ENCODE measurements at regions not wholly inside any gene's neighbourhood (a gene's known extent, or its start where the extent isn't known, plus 50 kb on each side); places are given as distances from the start of the nearest gene placed in this dataset.

- no peak overlapping the region for H3K4me3 ChIP-seq (ENCODE audit: low read depth, low read length)
- POLR2A ChIA-PET, result no interaction called here
Observed at GRCh38 chr10:131573707-131574106, 262.2 kb upstream of the TCERG1L start.

GRCh38 chr10:131574363-131574706 lies 262.8 kb upstream of the TCERG1L start:
- Histone ChIP-seq H3K9me3 (no peaks in the 10 kb centered on the region), H3K4me1 (no peaks in the 10 kb centered on the region), H3K27me3 (replicated peaks; ENCODE audit: control insufficient read depth, insufficient read depth, low read length) (no peaks in the 10 kb centered on the region), H3K4me3 (ENCODE audit: low read depth, low read length) (no peak overlapping the region), H3K36me3 (ENCODE audit: control insufficient read depth, insufficient read depth, low read length) (no peaks in the 10 kb centered on the region)
- H3K36me3 Mint-ChIP-seq (ENCODE audit: insufficient read depth, unreplicated experiment), result no peaks in the 10 kb centered on the region
- H3K4me1 Mint-ChIP-seq (ENCODE audit: low read depth, unreplicated experiment), result no peaks in the 10 kb centered on the region
- peaks cover 3% of the 10 kb centered on the region for H3K27me3 Mint-ChIP-seq (ENCODE audit: insufficient read depth, unreplicated experiment)
- H3K27ac Mint-ChIP-seq (ENCODE audit: unreplicated experiment), result no peak overlapping the region
- TF ChIP-seq, protein P1, sequence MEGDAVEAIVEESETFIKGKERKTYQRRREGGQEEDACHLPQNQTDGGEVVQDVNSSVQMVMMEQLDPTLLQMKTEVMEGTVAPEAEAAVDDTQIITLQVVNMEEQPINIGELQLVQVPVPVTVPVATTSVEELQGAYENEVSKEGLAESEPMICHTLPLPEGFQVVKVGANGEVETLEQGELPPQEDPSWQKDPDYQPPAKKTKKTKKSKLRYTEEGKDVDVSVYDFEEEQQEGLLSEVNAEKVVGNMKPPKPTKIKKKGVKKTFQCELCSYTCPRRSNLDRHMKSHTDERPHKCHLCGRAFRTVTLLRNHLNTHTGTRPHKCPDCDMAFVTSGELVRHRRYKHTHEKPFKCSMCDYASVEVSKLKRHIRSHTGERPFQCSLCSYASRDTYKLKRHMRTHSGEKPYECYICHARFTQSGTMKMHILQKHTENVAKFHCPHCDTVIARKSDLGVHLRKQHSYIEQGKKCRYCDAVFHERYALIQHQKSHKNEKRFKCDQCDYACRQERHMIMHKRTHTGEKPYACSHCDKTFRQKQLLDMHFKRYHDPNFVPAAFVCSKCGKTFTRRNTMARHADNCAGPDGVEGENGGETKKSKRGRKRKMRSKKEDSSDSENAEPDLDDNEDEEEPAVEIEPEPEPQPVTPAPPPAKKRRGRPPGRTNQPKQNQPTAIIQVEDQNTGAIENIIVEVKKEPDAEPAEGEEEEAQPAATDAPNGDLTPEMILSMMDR (IDR thresholded peaks at IDR 0.05; ENCODE audit: insufficient read depth in 1 of 2, low read depth in 1 of 2, low read length in 1 of 2, severe bottlenecking in 1 of 2, unreplicated experiment in 1 of 2), result no peak
- ChIA-PET CTCF (no interaction called here), POLR2A (no interaction called here)
- H3K9me3 Mint-ChIP-seq (ENCODE audit: unreplicated experiment), result no peaks in the 10 kb centered on the region
- BruUV-seq (replicated peaks), result no TSS peak
- DNase-seq, result no peak
- intact Hi-C loops (cut with micrococcal nuclease; ENCODE audit: unreplicated experiment), result no loop called here
- H3K4me3 Mint-ChIP-seq (ENCODE audit: unreplicated experiment), result no peak overlapping the region

More at GRCh38 chr10:131573707-131574106, 262.2 kb upstream of the TCERG1L start:
- TF ChIP-seq, protein P1 (IDR thresholded peaks at IDR 0.05; ENCODE audit: insufficient read depth in 1 of 2, low read depth in 1 of 2, low read length in 1 of 2, severe bottlenecking in 1 of 2, unreplicated experiment in 1 of 2), result no peak
- Mint-ChIP-seq H3K9me3 (ENCODE audit: unreplicated experiment) (no peaks in the 10 kb centered on the region), H3K4me1 (ENCODE audit: low read depth, unreplicated experiment) (no peaks in the 10 kb centered on the region), H3K27me3 (ENCODE audit: insufficient read depth, unreplicated experiment) (peaks cover 3% of the 10 kb centered on the region), H3K36me3 (ENCODE audit: insufficient read depth, unreplicated experiment) (no peaks in the 10 kb centered on the region), H3K27ac (ENCODE audit: unreplicated experiment) (no peak overlapping the region), H3K4me3 (ENCODE audit: unreplicated experiment) (no peak overlapping the region)
- DNase-seq, result no peak
- H3K4me1 ChIP-seq, result no peaks in the 10 kb centered on the region
- intact Hi-C loops (cut with micrococcal nuclease; ENCODE audit: unreplicated experiment), result no loop called here
- CTCF ChIA-PET, result no interaction called here
- no peaks in the 10 kb centered on the region for H3K36me3 ChIP-seq (ENCODE audit: control insufficient read depth, insufficient read depth, low read length)
- no peaks in the 10 kb centered on the region for H3K27me3 ChIP-seq (replicated peaks; ENCODE audit: control insufficient read depth, insufficient read depth, low read length)
- H3K9me3 ChIP-seq, result no peaks in the 10 kb centered on the region
- BruUV-seq (replicated peaks), result no TSS peak

- CTCF ChIA-PET, result no interaction called here
- no TSS peak for BruUV-seq (replicated peaks)
Observed at GRCh38 chr10:131574707-131575430, 263.3 kb upstream of the TCERG1L start.

More at GRCh38 chr10:131574707-131575430, 263.3 kb upstream of the TCERG1L start:
- Mint-ChIP-seq H3K36me3 (ENCODE audit: insufficient read depth, unreplicated experiment) (no peaks in the 10 kb centered on the region), H3K27me3 (ENCODE audit: insufficient read depth, unreplicated experiment) (peaks cover 3% of the 10 kb centered on the region), H3K4me1 (ENCODE audit: low read depth, unreplicated experiment) (no peaks in the 10 kb centered on the region), H3K27ac (ENCODE audit: unreplicated experiment) (no peak overlapping the region), H3K9me3 (ENCODE audit: unreplicated experiment) (no peaks in the 10 kb centered on the region), H3K4me3 (ENCODE audit: unreplicated experiment) (no peak overlapping the region)
- POLR2A ChIA-PET, result no interaction called here
- Histone ChIP-seq H3K36me3 (ENCODE audit: control insufficient read depth, insufficient read depth, low read length) (no peaks in the 10 kb centered on the region), H3K4me3 (ENCODE audit: low read depth, low read length) (no peak overlapping the region), H3K4me1 (no peaks in the 10 kb centered on the region), H3K9me3 (no peaks in the 10 kb centered on the region), H3K27me3 (replicated peaks; ENCODE audit: control insufficient read depth, insufficient read depth, low read length) (no peaks in the 10 kb centered on the region)
- intact Hi-C loops (cut with micrococcal nuclease; ENCODE audit: unreplicated experiment), result no loop called here
- TF ChIP-seq, protein P1 (IDR thresholded peaks at IDR 0.05; ENCODE audit: insufficient read depth in 1 of 2, low read depth in 1 of 2, low read length in 1 of 2, severe bottlenecking in 1 of 2, unreplicated experiment in 1 of 2), result no peak
- DNase-seq, result no peak

Data from Caco-2 (cell line).